ENCODE measurements at regions not wholly inside any gene's neighbourhood (a gene's known extent, or its start where the extent isn't known, plus 50 kb on each side); places are given as distances from the start of the nearest gene placed in this dataset.

GRCh38 chr6:20313051-20313450 lies 88.6 kb upstream of the E2F3 start:
- no peak for DNase-seq (ENCODE audit: low spot score)

GRCh38 chr6:20313960-20314530 lies 87.6 kb upstream of the E2F3 start:
- no peak for DNase-seq (ENCODE audit: low spot score)

- no peak for DNase-seq (ENCODE audit: low spot score)
Measured at GRCh38 chr6:20314866-20315845, 86.5 kb upstream of the E2F3 start.

GRCh38 chr6:20317430-20317829 lies 84.2 kb upstream of the E2F3 start:
- no peak for DNase-seq (ENCODE audit: low spot score)

- DNase-seq (ENCODE audit: low spot score), result no peak
Measured at GRCh38 chr6:20318851-20319387, 82.8 kb upstream of the E2F3 start.

- peak; percentile 46 for DNase-seq (ENCODE audit: low spot score)
Measured at GRCh38 chr6:20319520-20320357, 81.9 kb upstream of the E2F3 start.

- no peak for DNase-seq (ENCODE audit: low spot score)
Measured at GRCh38 chr6:20325641-20326421, 75.8 kb upstream of the E2F3 start.

GRCh38 chr6:20326422-20326728 lies 75.3 kb upstream of the E2F3 start:
- no peak for DNase-seq (ENCODE audit: low spot score)

GRCh38 chr6:20327141-20327540 lies 74.5 kb upstream of the E2F3 start:
- no peak for DNase-seq (ENCODE audit: low spot score)

- no peak for DNase-seq (ENCODE audit: low spot score)
Measured at GRCh38 chr6:20328266-20328923, 73.3 kb upstream of the E2F3 start.

GRCh38 chr6:20328924-20329300 lies 72.8 kb upstream of the E2F3 start:
- DNase-seq (ENCODE audit: low spot score), result no peak

GRCh38 chr6:20331042-20331441 lies 70.6 kb upstream of the E2F3 start:
- no peak for DNase-seq (ENCODE audit: low spot score)

GRCh38 chr6:20331625-20332024 lies 70.1 kb upstream of the E2F3 start:
- no peak for DNase-seq (ENCODE audit: low spot score)

- no peak for DNase-seq (ENCODE audit: low spot score)
Measured at GRCh38 chr6:20332441-20333006, 69.2 kb upstream of the E2F3 start.

GRCh38 chr6:20333721-20334269 lies 67.9 kb upstream of the E2F3 start:
- no peak for DNase-seq (ENCODE audit: low spot score)

GRCh38 chr6:20334334-20334733 lies 67.3 kb upstream of the E2F3 start:
- DNase-seq (ENCODE audit: low spot score), result no peak

GRCh38 chr6:20334962-20335361 lies 66.7 kb upstream of the E2F3 start:
- DNase-seq (ENCODE audit: low spot score), result no peak

- DNase-seq (ENCODE audit: low spot score), result no peak
Measured at GRCh38 chr6:20335872-20336271, 65.8 kb upstream of the E2F3 start.

GRCh38 chr6:20338156-20338555 lies 63.5 kb upstream of the E2F3 start:
- no peak for DNase-seq (ENCODE audit: low spot score)

Measured in ureter (tissue), 1 donor.